GM12878 (cell line): ENCODE measurements at regions not wholly inside any gene's neighbourhood (a gene's known extent, or its start where the extent isn't known, plus 50 kb on each side); places are given as distances from the start of the nearest gene placed in this dataset.
"Not testable (repeated sequence)": the region's sequence is repeated elsewhere in the genome, so short reads cannot be mapped to it uniquely, and the experiment has no call there.

ENCODE experiments used
- ATAC-seq: fragments of 200-7000 bp; cut with Tn5 transposase; 3 replicates; pipeline ENCODE4 v1.9.1; 2020; ENCODE audit warnings: mild to moderate bottlenecking, moderate library complexity
- BruUV-seq: library from RNA; stranded (reverse); fragments of 400-500 nt; replicated peaks from 2 replicates; lab custom pipeline; 2021; lab: Mats Ljungman, UMichigan
- CTCF ChIA-PET: fragments of 300-600 bp; sonication (Branson Sonifier 250); formaldehyde crosslinking; extraction: SDS; loops from one replicate; lab custom pipeline; 2021; ENCODE audit warnings: inconsistent platforms; lab: Yijun Ruan, JAX
- POLR2A ChIA-PET: fragments of 350-600 bp; formaldehyde crosslinking; extraction: SDS; loops from one replicate; lab custom pipeline; 2021; ENCODE audit warnings: inconsistent platforms; lab: Charles Lee
- RAD21 ChIA-PET: fragments of 300-600 bp; sonication (Branson Sonifier 250); formaldehyde crosslinking; loops from one replicate; lab custom pipeline; 2023; ENCODE audit warnings: antibody characterized with exemption; ENCODE audit not compliant: unreplicated experiment; lab: Charles Lee
- SMC1A ChIA-PET: fragments of 300-600 bp; sonication (Branson Sonifier 250); formaldehyde crosslinking; loops from one replicate; lab custom pipeline; 2023; ENCODE audit not compliant: unreplicated experiment, uncharacterized antibody; lab: Charles Lee
- DNase-seq: peaks from one replicate; pipeline ENCODE4 v3.0.0-alpha.2; 2011; ENCODE audit warnings: low read depth, low spot score
- FAIRE-seq: peaks from 3 replicates; lab custom pipeline; 2011; peaks lifted over from hg19 to GRCh38; lab: Jason Lieb, UNC
- H2AFZ ChIP-seq: 2 replicates; pipeline ENCODE4 v1.6.0; 2011; ENCODE audit warnings: low read depth, low read length, control low read depth; ENCODE audit not compliant: control insufficient read depth
- H3K27ac ChIP-seq: 2 replicates; pipeline ENCODE4 v1.5.1; 2011; ENCODE audit warnings: control low read depth; ENCODE audit not compliant: control insufficient read depth, insufficient read depth
- H3K27me3 ChIP-seq, 2 experiments: replicated peaks in 1 of 2; 2 replicates each; pipeline versions ENCODE4 v1.6.0 to v1.6.1; 2011; ENCODE audit warnings: low read length in 1 of 2; ENCODE audit not compliant: control insufficient read depth in 2 of 2, insufficient read depth in 2 of 2
- H3K36me3 ChIP-seq, 2 experiments: 2 replicates each; pipeline ENCODE4 v1.5.1; 2011; ENCODE audit warnings: low read length in 1 of 2; ENCODE audit not compliant: control insufficient read depth in 2 of 2, insufficient read depth in 2 of 2
- H3K4me1 ChIP-seq: 2 replicates; pipeline ENCODE4 v1.6.1; 2011; ENCODE audit warnings: mild to moderate bottlenecking, low read length, moderate library complexity, mixed read lengths; ENCODE audit not compliant: control insufficient read depth, insufficient read depth
- H3K4me2 ChIP-seq: 2 replicates; pipeline ENCODE4 v1.6.0; 2011; ENCODE audit warnings: control low read depth; ENCODE audit not compliant: control insufficient read depth, insufficient read depth
- H3K4me3 ChIP-seq: fragments of 200-600 bp; sonication (generic); 2 replicates; pipeline ENCODE4 v1.5.1; 2016
- H3K79me2 ChIP-seq: 2 replicates; pipeline ENCODE4 v1.6.0; 2011; ENCODE audit warnings: low read length; ENCODE audit not compliant: control insufficient read depth, insufficient read depth
- H3K9ac ChIP-seq: 2 replicates; pipeline ENCODE4 v1.8.0; 2011; ENCODE audit warnings: low read length, control low read depth, mixed read lengths; ENCODE audit not compliant: control insufficient read depth, insufficient read depth
- H3K9me3 ChIP-seq: replicated peaks from 3 replicates; pipeline ENCODE4 v1.5.1; 2011; ENCODE audit warnings: mild to moderate bottlenecking, low read length; ENCODE audit not compliant: control insufficient read depth, insufficient read depth
- H4K20me1 ChIP-seq: 2 replicates; pipeline ENCODE4 v1.6.0; 2011; ENCODE audit not compliant: control insufficient read depth, insufficient read depth
- SMAD5 ChIP-seq: IDR thresholded peaks from 2 replicates; pipeline ENCODE4 v1.6.1; 2016; ENCODE audit warnings: antibody characterized with exemption, low read depth
- WRNIP1 ChIP-seq: IDR thresholded peaks from 2 replicates; pipeline ENCODE4 v1.6.1; 2011; ENCODE audit warnings: low read depth, low read length, improper control_type of control experiment, borderline replicate concordance
- WGBS: methylation state at CpG from one replicate; pipeline ENCODE4 v1.1.6; 2016; ENCODE audit warnings: low lambda C conversion rate; ENCODE audit not compliant: insufficient replicate concordance, insufficient coverage; ENCODE audit errors: missing lambda C conversion rate; 5-methylcytosine and 5-hydroxymethylcytosine counted together
- in situ Hi-C: fragments of 300-500 bp; cut with MboI; formaldehyde crosslinking; loops from 9 replicates; pipeline ENCODE4 v1.14.3; 2018; ENCODE audit warnings: mixed read lengths
- intact Hi-C: fragments of 100-400 bp; cut with micrococcal nuclease; formaldehyde crosslinking; loops from one replicate; pipeline ENCODE4 v1.14.2; 2022; ENCODE audit not compliant: unreplicated experiment
- TF ChIP-seq, protein P1 (sequence below): fragments of 450-650 bp; IDR thresholded peaks from 2 replicates; pipeline ENCODE4 v1.6.1; 2017; ENCODE audit warnings: mild to moderate bottlenecking, moderate library complexity

DNA sequence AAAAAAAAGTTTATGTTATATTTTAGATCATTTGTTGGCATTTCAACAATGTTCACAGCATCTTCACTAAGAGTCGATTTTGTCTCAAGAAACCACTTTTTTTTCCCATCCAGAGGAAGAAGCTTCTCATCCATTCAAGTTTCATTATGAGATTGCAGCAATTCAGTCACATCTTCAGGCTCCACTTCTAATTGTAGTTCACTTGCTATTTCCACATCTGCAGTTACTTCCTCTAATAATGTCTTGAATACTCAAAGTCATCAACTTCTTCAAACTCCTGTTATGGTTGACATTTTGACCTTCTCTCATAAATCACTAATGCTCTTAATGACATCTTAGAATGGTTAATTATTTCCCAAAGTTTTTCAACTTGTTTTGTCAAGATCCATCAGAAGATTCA lies 61.3 kb upstream of the CHORDC1 start:
- Histone ChIP-seq H2AFZ (no peak overlapping the region), H3K4me2 (no peak overlapping the region), H3K36me3 (no peaks in the 10 kb centered on the region), H4K20me1 (no peaks in the 10 kb centered on the region), H3K27ac (no peak overlapping the region), H3K9me3 (no peaks in the 10 kb centered on the region), H3K27me3 (no peaks in the 10 kb centered on the region)
- WGBS, result 0% methylated on average over 1 of the region's 1 CpG
- in situ Hi-C loops (loop anchor here (25.0 kb wide), 1 partner anchor 953 kb away; no protein-coding TSS in a partner anchor), intact Hi-C loops (loop anchor here (10.0 kb wide), 1 partner anchor 151 kb away; no protein-coding TSS in a partner anchor)
- no peak for DNase-seq
- ChIA-PET CTCF (no interaction called here), POLR2A (no interaction called here), RAD21 (no interaction called here)
- ATAC-seq, result no peak
- BruUV-seq, result no TSS peak
- TF ChIP-seq WRNIP1, result no peak
- TF ChIP-seq SMAD5, result no peak
- TF ChIP-seq, protein P1, sequence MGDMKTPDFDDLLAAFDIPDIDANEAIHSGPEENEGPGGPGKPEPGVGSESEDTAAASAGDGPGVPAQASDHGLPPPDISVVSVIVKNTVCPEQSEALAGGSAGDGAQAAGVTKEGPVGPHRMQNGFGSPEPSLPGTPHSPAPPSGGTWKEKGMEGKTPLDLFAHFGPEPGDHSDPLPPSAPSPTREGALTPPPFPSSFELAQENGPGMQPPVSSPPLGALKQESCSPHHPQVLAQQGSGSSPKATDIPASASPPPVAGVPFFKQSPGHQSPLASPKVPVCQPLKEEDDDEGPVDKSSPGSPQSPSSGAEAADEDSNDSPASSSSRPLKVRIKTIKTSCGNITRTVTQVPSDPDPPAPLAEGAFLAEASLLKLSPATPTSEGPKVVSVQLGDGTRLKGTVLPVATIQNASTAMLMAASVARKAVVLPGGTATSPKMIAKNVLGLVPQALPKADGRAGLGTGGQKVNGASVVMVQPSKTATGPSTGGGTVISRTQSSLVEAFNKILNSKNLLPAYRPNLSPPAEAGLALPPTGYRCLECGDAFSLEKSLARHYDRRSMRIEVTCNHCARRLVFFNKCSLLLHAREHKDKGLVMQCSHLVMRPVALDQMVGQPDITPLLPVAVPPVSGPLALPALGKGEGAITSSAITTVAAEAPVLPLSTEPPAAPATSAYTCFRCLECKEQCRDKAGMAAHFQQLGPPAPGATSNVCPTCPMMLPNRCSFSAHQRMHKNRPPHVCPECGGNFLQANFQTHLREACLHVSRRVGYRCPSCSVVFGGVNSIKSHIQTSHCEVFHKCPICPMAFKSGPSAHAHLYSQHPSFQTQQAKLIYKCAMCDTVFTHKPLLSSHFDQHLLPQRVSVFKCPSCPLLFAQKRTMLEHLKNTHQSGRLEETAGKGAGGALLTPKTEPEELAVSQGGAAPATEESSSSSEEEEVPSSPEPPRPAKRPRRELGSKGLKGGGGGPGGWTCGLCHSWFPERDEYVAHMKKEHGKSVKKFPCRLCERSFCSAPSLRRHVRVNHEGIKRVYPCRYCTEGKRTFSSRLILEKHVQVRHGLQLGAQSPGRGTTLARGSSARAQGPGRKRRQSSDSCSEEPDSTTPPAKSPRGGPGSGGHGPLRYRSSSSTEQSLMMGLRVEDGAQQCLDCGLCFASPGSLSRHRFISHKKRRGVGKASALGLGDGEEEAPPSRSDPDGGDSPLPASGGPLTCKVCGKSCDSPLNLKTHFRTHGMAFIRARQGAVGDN, result no peak
- TF ChIP-seq, all 136 proteins: peak for 0
- FAIRE-seq, result no peak
- SMC1A ChIA-PET, result no interaction called here
- Histone ChIP-seq H3K4me3 (no peak overlapping the region), H3K4me1 (no peaks in the 10 kb centered on the region), H3K9ac (no peak overlapping the region), H3K79me2 (no peaks in the 10 kb centered on the region)

DNA sequence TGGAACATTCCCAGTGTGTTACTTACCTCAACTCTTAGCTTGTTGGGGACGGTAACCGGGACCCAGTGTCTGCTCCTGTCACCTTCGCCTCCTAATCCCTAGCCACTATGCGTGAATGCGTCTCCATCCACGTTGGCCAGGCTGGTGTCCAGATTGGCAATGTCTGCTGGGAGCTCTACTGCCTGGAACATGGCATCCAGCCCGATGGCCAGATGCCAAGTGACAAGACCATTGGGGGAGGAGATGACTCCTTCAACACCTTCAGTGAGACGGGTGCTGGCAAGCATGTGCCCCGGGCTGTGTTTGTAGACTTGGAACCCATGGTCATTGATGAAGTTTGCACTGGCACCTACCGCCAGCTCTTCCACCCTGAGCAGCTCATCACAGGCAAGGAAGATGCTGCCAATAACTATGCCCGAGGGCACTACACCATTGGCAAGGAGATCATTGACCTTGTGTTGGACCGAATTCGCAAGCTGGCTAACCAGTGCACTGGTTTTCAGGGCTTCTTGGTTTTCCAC lies 59.8 kb upstream of the CHORDC1 start:
- RAD21 ChIA-PET, H3K9me3 ChIP-seq, H4K20me1 ChIP-seq, H3K36me3 ChIP-seq, H3K9ac ChIP-seq, BruUV-seq, H3K27me3 ChIP-seq, DNase-seq, CTCF ChIA-PET, SMC1A ChIA-PET, H3K4me3 ChIP-seq, H2AFZ ChIP-seq, H3K79me2 ChIP-seq, H3K27ac ChIP-seq, FAIRE-seq, H3K4me1 ChIP-seq, ATAC-seq, H3K4me2 ChIP-seq: not testable (repeated sequence)
- POLR2A ChIA-PET, result interaction anchor here (0.6 kb wide), 1 partner anchor 307 kb away, joined by 3 read pairs; no protein-coding TSS in a partner anchor
- intact Hi-C loops (loop anchor here (10.0 kb wide), 1 partner anchor 152 kb away; no protein-coding TSS in a partner anchor), in situ Hi-C loops (loop anchor here (25.0 kb wide), 1 partner anchor 955 kb away; no protein-coding TSS in a partner anchor)
- 63% methylated on average over 13 of the region's 13 CpGs for WGBS
